Fibroblast of villous mesenchyme (primary cell): ENCODE measurements at regions not wholly inside any gene's neighbourhood (a gene's known extent, or its start where the extent isn't known, plus 50 kb on each side); places are given as distances from the start of the nearest gene placed in this dataset.

ENCODE experiments used
- DNase-seq: peaks from one replicate; pipeline ENCODE4 v3.0.0-alpha.2; 2010; ENCODE audit warnings: low read depth
- H3K4me3 ChIP-seq: 2 replicates; pipeline ENCODE4 v1.5.1; 2011; ENCODE audit warnings: low read depth, mild to moderate bottlenecking, low read length
- CTCF ChIP-seq: IDR thresholded peaks from 2 replicates; pipeline ENCODE4 v1.5.1; 2012; ENCODE audit warnings: low read depth, mild to moderate bottlenecking, low read length; ENCODE audit not compliant: insufficient read depth

GRCh38 chr12:132439333-132439904 is 50.5 kb upstream of the FBRSL1 start:
- no peak overlapping the region for H3K4me3 ChIP-seq
- DNase-seq: no peak
- TF ChIP-seq CTCF: no peak

GRCh38 chr12:132438726-132439125 is 51.2 kb upstream of the FBRSL1 start:
- TF ChIP-seq CTCF: no peak
- no peak for DNase-seq
- H3K4me3 ChIP-seq: no peak overlapping the region

GRCh38 chr12:132437943-132438700 is 51.8 kb upstream of the FBRSL1 start:
- DNase-seq: no peak
- no peak for TF ChIP-seq CTCF
- no peak overlapping the region for H3K4me3 ChIP-seq

GRCh38 chr12:132437252-132437932 is 52.6 kb upstream of the FBRSL1 start:
- no peak for TF ChIP-seq CTCF
- DNase-seq: no peak

GRCh38 chr12:132436791-132437251 is 53.1 kb upstream of the FBRSL1 start:
- TF ChIP-seq CTCF: no peak
- no peak overlapping the region for H3K4me3 ChIP-seq
- no peak for DNase-seq

More at GRCh38 chr12:132437252-132437932, 52.6 kb upstream of the FBRSL1 start:
- no peak overlapping the region for H3K4me3 ChIP-seq

- no peak overlapping the region for H3K4me3 ChIP-seq
- no peak for TF ChIP-seq CTCF
- DNase-seq: no peak
Measured at GRCh38 chr12:132435486-132436187, 54.3 kb upstream of the FBRSL1 start.
